ENCODE measurements at regions not wholly inside any gene's neighbourhood (a gene's known extent, or its start where the extent isn't known, plus 50 kb on each side); places are given as distances from the start of the nearest gene placed in this dataset.

- DNase-seq (ENCODE audit: low read depth in 1 of 2, low spot score in 2 of 2): no peak
- H2BK20ac ChIP-seq (ENCODE audit: low read length): no peak overlapping the region
- no peak overlapping the region for H4K8ac ChIP-seq (ENCODE audit: extremely low read depth, insufficient read depth, low read length)
- no peaks in the 10 kb centered on the region for H3K79me1 ChIP-seq (ENCODE audit: low read depth, low read length)
- H3K4me2 ChIP-seq (ENCODE audit: insufficient read depth in 1 of 2, low read depth in 2 of 2, low read length in 2 of 2): no peak overlapping the region
- H3K23me2 ChIP-seq (ENCODE audit: low read depth, low read length): no peaks in the 10 kb centered on the region
- H3K36me3 ChIP-seq (ENCODE audit: control insufficient read depth in 2 of 4, insufficient read depth in 4 of 4, low read length in 3 of 4): no peaks in the 10 kb centered on the region
- H2AK5ac ChIP-seq (ENCODE audit: low read depth, low read length): no peak overlapping the region
- H3K9me3 ChIP-seq (ENCODE audit: insufficient read depth in 2 of 2, low read depth in 1 of 2, low read length in 1 of 2): no peaks in the 10 kb centered on the region
- no peaks in the 10 kb centered on the region for H3K27me3 ChIP-seq (replicated peaks in 1 of 4; ENCODE audit: control insufficient read depth in 3 of 4, extremely low read depth in 1 of 4, insufficient read depth in 3 of 4, low read length in 3 of 4)
- 100% methylated on average over 1 of the region's 1 CpG; no CpG with 5 or more reads in 1 of the 2 experiments for WGBS, 2 experiments (ENCODE audit: extremely low coverage in 1 of 2, insufficient coverage in 1 of 2, insufficient read length in 1 of 2, insufficient replicate concordance in 2 of 2, low coverage in 1 of 2, low lambda C conversion rate in 2 of 2, missing lambda C conversion rate in 1 of 2)
- H3K4ac ChIP-seq (replicated peaks; ENCODE audit: insufficient read length, low read depth, low read length): no peak overlapping the region
- H3K56ac ChIP-seq (replicated peaks; ENCODE audit: insufficient read length, low read depth, low read length): no peak overlapping the region
- no peak overlapping the region for H2BK5ac ChIP-seq (ENCODE audit: low read depth, low read length)
- H4K91ac ChIP-seq (replicated peaks; ENCODE audit: insufficient read length, low read length): no peak overlapping the region
- no peak overlapping the region for H2AFZ ChIP-seq (ENCODE audit: low read length)
- H3K18ac ChIP-seq (ENCODE audit: extremely low read depth, low read length): no peak overlapping the region
- ChIA-PET CTCF (ENCODE audit: partially characterized antibody) (interaction anchor here (0.7 kb wide), 1 partner anchor 94 kb away, joined by 4 read pairs; no protein-coding TSS in a partner anchor), POLR2A (ENCODE audit: partially characterized antibody) (no interaction called here)
- TF ChIP-seq RXRA (IDR thresholded peaks at IDR 0.05; ENCODE audit: insufficient read depth, low read depth, low read length): no peak
- no peak for TF ChIP-seq SRF (IDR thresholded peaks at IDR 0.05; ENCODE audit: low read depth, low read length)
- TF ChIP-seq SP2 (IDR thresholded peaks at IDR 0.05; ENCODE audit: low read length): no peak
- no peak for TF ChIP-seq FOSL1 (IDR thresholded peaks at IDR 0.05; ENCODE audit: insufficient read depth, low read depth, low read length)
- TF ChIP-seq CTBP2 (IDR thresholded peaks at IDR 0.05; ENCODE audit: borderline replicate concordance, insufficient read depth, insufficient read length, low read length): no peak
- TF ChIP-seq, protein P1, sequence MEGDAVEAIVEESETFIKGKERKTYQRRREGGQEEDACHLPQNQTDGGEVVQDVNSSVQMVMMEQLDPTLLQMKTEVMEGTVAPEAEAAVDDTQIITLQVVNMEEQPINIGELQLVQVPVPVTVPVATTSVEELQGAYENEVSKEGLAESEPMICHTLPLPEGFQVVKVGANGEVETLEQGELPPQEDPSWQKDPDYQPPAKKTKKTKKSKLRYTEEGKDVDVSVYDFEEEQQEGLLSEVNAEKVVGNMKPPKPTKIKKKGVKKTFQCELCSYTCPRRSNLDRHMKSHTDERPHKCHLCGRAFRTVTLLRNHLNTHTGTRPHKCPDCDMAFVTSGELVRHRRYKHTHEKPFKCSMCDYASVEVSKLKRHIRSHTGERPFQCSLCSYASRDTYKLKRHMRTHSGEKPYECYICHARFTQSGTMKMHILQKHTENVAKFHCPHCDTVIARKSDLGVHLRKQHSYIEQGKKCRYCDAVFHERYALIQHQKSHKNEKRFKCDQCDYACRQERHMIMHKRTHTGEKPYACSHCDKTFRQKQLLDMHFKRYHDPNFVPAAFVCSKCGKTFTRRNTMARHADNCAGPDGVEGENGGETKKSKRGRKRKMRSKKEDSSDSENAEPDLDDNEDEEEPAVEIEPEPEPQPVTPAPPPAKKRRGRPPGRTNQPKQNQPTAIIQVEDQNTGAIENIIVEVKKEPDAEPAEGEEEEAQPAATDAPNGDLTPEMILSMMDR (IDR thresholded peaks at IDR 0.05; ENCODE audit: control extremely low read depth in 1 of 3, insufficient read depth in 1 of 3, low read depth in 1 of 3, low read length in 3 of 3): no peak
- TF ChIP-seq SUZ12 (IDR thresholded peaks at IDR 0.05; ENCODE audit: low read length): no peak
- no peak for TF ChIP-seq BACH1 (IDR thresholded peaks at IDR 0.05; ENCODE audit: low read length)
- H4K20me1 ChIP-seq (replicated peaks in 1 of 2; ENCODE audit: control insufficient read depth in 1 of 2, insufficient read depth in 2 of 2, low read length in 2 of 2): no peaks in the 10 kb centered on the region
- H2BK12ac ChIP-seq (ENCODE audit: low read depth, low read length): no peak overlapping the region
- no peak overlapping the region for H3K4me3 ChIP-seq (ENCODE audit: extremely low read depth in 1 of 4, insufficient read depth in 2 of 4, low read depth in 3 of 4, low read length in 4 of 4)
- H3K4me1 ChIP-seq (replicated peaks in 1 of 4; ENCODE audit: control insufficient read depth in 3 of 4, insufficient read depth in 4 of 4, low read length in 3 of 4): peaks cover 0 to 2% (median 0%) of the 10 kb centered on the region in 4 experiments; a peak in 2 of 7 replicates
- no peak overlapping the region for H3K27ac ChIP-seq (ENCODE audit: low read depth, low read length)
- no peaks in the 10 kb centered on the region for H3K79me2 ChIP-seq (ENCODE audit: control insufficient read depth in 1 of 2, insufficient read depth in 2 of 2, low read length in 2 of 2)
- H3K9ac ChIP-seq (replicated peaks in 1 of 4; ENCODE audit: extremely low read depth in 1 of 4, low read depth in 3 of 4, low read length in 3 of 4): no peak overlapping the region
- no peak overlapping the region for H3K23ac ChIP-seq (ENCODE audit: insufficient read length)
- H3K14ac ChIP-seq (ENCODE audit: insufficient read length): no peak overlapping the region
- H4K5ac ChIP-seq (ENCODE audit: insufficient read length, low read depth, low read length): no peak overlapping the region
- H2BK120ac ChIP-seq (replicated peaks; ENCODE audit: low read depth, low read length): no peak overlapping the region
- no peak for FAIRE-seq
- H2BK15ac ChIP-seq (ENCODE audit: low read length): no peak overlapping the region
Observed at GRCh38 chr9:78707481-78707991, 410.6 kb downstream of the PSAT1 start.
